NCI-H187 treated with DMSO at 0.1 percent for 48 hours (cell line): ENCODE measurements at regions not wholly inside any gene's neighbourhood (a gene's known extent, or its start where the extent isn't known, plus 50 kb on each side); places are given as distances from the start of the nearest gene placed in this dataset.
A peak's percentile ranks its signal among the peaks of the same experiment; 100 is the strongest.

Experiments used
- DNase-seq: peaks from one replicate; lab custom pipeline; 2025; lab: John Stamatoyannopoulos, UW

DNA sequence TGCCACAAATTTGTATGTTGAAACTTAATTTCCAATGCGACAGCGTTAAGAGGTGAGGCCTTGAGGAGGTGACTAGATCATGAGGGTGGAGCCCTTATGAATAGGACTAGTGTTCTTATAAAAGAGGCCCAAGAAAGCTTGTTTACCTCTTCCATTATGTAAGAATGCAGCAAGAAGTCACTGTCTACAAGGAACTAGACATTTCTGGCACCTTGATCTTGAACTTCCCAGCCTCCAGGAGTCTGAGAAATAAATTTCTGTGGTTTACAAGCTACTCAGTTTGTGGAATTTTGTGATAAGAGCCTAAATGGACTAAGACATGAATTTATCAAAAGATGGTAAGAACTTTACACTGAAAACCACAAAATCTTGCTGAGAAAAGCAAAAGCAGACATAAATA, 173.6 kb upstream of the SGK1 start:
- DNase-seq: no peak

DNA sequence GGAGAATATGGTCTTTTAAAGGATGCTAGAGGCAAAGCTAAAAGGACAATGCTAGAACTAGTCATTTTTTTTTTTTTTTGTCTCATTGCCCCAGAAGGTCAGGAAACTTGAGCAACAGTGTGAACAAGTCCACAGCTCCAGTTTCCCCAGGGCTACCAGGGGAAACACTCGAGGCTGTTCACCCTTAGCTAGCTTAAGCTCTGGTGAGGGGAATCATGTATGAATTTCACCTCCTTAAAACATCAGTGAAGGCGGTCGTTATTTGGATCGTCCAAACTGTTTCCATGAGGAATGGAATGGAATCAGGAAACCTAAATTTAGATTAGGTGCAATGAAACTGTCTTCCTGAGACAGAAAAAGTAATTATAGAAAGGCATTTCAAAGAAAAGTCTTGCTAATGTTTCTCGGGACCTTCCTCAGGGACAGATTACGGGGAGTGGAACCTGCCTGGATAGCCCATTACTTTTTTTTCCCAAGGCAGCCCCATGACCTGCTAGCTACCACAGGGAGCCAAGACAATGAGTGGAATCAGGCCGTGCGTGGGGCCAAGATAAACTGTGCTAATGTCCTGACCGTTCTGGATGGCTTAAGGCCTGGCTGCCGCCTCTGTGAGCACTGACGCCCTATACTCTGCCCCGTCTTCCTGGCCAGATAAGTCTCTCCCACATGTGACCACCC, 164.8 kb upstream of the SGK1 start:
- DNase-seq: no peak

DNA sequence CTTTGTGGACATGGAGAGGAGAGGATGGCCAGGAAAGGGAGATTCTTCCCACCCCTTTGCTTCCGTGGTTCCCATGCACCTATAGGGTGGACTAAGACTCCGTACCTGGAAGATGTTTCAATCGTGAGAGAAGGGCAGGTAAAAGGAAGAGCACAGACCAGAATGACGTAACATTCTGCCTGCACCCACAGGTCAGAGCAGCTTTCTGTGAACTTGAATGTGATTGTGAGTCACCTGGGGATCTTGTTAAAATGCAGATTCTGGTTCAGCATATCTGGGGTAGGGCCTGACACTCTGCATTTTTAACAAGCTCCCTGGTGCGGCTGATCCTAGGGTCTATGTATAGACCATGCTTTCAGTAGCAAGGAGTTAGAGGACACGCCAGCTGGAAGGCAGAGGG, 164.1 kb upstream of the SGK1 start:
- DNase-seq: no peak

DNA sequence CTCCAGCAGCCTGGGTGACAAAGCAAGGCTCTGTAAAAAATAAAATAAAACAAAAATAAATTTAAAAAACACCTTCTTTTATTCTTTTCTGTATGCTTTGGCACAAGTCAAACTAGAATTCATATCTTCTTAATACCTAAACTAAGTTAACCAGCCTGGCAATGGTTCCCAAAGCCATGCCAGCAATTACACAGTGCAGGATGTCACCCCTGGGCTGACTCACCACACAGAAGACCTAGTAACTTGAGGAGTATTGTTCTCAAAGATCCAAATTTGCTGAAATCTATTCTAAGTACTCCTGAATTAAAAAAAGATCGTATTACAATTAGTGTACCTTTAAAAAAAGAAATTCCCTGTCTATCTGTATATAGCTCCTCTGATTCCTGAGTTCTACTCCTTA, 162.7 kb upstream of the SGK1 start:
- DNase-seq: no peak

DNA sequence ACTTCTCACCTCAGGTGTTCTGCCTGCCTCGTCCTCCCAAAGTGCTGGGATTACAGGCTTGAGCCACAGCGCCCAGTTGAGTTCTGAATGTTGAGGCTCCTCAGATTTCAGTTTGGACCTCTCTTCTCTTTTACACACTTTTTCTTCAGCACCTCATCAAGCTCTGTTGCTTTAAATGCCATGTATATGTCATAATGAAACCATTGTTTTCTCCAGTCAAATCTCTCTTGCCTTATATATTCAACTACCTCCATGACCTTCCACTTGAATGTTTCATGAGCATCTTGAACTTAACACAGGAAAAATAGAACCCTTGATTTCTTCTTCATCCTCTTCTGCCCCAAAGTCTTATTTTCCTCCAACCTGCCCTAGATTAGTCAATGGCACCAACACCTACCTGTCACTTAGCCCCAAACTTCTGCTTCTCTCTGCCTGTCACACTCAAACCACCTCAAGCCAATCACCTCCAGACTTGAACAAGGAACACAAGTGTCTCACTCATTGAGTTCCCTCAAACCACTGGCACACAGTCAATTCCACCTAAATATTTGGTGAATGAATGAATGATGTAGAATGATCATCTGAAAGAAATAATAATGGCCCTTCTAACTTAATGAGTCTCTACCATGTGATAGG, 161.0 kb upstream of the SGK1 start:
- no peak for DNase-seq

DNA sequence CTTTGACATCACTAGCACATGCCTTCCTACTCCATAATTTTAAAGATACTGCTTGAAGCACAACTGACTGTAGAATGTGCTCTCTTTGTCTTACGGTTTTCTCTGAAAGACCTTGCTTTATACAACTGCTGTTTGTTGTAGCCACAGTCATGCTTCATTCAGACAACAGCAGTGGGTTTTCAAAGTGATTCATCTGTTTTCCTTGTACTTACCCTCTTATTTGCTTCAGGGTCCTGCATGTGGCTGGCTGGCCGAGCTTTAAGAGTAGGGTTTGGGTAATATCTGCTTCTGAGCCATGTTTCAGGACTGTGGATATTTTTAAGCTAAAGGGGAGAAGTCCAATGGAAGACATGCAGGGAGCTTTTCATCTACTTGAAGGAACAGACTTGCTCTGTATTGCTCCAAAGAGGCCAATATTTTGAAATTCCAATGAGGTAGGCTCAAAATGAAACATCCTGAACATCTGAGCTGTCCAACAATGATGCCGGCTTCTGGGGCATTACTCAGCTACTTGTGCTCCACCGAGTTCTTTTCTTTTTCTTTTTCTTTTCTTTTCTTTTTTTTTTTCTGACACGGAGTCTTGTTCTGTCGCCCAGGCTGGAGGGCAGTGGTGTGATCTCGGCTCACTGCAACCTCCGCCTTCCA, 160.2 kb upstream of the SGK1 start:
- DNase-seq: no peak

DNA sequence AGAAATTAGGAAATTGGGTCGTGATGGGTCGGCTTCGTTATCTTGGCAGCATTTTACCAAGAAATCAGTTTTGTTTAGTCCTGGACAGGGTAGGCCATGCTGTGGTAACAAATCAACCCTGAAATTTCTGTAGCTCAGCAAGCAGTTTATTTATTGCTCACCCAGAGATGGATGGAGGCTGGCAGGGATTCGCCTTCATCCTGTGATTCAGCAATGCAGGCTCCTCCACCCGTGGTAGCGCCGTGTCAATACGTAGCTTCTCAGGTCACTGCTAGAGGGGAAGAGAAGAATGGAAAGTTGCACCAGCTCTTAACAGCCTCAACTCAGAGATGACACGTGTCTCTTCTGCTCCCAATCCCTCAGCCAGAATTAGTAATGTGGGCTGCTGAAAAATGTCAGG, 157.0 kb upstream of the SGK1 start:
- no peak for DNase-seq

DNA sequence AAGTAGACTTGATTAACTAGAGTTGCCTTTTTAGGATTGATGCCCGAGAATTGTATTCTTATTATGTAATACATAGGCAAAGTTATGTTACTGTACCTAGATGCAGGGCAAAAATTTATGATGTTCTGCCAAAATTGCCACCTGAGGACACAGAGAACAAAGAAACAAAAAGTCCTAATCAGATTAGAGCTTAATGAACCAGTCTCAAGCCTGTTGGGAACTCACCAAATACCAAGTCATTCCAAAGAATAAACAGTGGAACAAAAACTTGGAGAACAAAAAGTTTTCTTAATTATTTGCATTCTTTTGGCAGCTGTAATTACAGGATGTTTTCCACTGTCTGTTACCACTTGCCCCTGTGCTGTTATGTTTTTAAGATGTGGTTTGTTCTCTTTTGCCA, 154.7 kb upstream of the SGK1 start:
- DNase-seq: no peak

DNA sequence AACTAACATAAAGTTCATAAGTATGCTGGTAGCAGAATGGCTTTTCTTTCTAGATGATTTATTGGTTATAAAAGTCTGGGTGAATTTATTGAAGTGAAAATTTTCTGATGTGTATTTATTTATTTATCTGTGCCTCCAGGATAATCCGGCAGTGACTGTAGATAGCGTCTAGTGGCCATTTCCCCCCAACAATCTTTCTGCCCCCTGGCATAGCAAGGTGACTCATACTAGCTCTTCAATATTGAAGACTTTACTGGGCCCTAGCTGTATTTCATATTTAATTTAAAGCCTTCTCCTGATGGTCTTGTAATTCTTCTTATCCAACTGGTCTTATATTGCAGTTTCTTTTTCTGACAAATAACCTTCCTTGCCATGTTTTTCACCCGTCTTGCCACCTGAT, 154.1 kb upstream of the SGK1 start:
- DNase-seq: no peak

DNA sequence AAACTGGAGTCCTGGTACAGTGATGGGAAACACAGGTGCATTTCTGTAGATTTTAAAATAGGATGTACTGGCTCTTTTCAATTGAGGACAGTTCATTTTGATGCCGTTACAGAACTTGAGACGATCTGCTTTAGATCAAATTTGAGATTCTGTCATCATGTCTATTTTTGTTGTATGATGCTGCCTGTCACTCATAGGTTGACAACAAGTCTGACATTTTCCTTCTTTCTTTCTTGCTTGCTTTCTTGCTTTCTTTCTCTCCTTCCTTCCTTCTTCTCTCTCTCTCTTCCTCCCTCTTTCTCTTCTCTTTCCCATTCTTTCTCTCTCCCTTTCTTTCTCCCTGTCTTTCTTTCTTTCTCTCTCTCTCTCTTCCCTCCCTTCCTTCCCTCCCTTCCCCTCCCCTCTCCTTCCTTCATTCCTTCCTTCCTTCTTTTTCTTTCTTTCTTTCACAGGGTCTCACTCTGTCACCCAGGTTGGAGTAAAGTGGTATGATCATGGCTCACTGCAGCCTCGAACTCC, 152.6 kb upstream of the SGK1 start:
- no peak for DNase-seq

DNA sequence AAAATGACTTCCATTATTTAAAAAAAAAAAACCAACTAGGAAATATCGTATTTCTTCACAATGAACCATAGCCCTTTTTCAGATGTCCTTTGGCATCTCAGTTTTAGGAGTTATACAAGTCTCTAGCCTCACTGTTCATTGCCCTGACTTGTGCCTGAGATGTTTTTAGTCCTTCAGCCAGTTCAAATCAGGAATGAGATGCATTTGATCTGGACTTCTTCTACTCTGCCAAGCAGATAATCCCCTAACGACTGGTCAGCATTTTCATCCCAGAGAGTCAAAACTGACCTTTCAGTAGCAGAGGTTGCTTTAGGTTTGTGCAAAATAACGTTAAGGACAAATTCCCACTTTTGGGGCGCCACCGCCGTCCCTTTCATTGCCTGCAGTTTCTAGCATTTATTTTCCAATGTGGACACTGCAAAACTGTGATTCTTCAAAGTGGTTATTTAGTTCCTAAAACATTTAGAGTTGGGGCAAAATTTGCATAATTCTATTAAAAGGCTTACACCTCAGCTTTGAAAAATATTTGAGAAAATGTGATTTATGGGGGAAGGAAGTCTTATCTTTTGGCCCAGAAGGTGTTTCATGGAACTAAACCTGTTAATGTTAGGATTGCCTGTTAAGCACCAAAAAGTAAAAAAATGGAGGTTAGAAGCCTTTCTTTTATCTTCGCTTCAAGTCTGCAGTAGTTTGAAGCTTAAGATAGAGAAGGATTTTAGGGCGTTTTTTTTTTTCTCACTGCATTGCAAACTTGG, 152.0 kb upstream of the SGK1 start:
- DNase-seq: no peak

DNA sequence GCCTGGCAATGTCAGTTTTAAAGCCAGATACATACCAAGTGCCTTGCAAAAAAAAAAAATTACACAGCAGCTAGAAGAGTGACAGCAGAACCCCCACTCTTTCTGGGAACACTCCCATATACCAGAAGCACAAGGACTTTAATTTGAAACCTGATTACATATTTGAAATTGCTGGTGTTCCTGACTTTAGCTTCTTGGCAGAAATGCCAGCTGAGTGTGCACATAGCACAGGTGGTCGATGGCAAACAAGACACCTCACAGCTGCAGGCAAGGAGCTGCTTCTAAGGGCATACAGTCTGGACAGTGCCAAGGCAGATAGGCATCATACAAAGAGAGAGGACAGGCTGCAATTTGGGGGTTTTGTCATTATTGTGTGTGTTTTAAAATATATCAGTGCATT, 150.7 kb upstream of the SGK1 start:
- no peak for DNase-seq

DNA sequence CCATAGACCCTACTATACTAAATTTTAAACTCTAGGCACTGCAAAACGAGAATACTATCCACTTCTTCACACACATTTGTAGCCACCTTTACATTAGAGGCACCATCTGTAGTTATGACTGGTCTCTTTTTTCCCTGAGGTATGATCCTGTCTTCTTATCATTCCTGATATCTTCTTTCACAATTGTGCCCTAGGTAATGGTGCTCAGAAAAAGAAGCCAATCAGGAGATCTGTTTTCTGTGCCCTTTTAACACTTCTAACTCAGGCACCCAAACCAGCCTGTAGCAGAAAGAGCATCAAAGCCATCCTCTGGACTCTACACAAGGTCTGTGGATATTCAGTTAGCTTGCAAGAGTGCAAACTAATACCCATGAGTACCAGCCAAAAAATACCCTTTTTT, 149.7 kb upstream of the SGK1 start:
- no peak for DNase-seq

DNA sequence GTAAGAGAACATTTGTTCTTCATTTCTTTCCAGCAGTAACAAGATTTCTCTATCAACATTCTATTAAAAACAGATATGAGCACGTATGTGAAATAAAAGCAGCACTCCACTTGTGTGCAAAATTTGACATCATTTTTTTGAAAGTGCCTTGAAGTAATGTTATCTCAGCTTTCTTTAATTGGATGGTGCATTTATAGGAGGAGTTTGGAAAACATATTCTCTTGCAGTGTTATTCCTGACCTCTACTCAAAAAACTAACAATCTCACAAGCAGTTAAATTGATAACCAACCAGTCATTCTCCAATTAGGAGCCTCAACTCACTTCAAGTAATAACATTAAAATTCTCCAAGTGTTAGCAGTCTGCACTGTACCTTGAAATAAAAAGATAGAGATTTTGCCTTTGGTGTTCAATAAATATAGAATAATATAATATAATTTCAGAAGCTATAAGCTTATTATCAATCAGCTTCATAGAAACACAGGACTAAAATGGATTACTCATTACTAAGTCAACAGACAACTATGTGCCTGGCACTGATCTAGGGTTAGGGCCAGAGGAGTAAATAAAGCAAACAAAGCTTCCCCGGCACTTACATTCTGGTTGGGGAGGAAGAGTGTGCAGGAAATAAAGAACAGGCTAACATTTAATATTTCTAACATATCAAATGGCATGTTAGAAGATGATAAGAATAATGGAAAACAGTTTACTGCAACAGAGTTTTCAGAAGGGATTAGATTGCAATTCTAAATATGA, 149.0 kb upstream of the SGK1 start:
- DNase-seq: no peak

DNA sequence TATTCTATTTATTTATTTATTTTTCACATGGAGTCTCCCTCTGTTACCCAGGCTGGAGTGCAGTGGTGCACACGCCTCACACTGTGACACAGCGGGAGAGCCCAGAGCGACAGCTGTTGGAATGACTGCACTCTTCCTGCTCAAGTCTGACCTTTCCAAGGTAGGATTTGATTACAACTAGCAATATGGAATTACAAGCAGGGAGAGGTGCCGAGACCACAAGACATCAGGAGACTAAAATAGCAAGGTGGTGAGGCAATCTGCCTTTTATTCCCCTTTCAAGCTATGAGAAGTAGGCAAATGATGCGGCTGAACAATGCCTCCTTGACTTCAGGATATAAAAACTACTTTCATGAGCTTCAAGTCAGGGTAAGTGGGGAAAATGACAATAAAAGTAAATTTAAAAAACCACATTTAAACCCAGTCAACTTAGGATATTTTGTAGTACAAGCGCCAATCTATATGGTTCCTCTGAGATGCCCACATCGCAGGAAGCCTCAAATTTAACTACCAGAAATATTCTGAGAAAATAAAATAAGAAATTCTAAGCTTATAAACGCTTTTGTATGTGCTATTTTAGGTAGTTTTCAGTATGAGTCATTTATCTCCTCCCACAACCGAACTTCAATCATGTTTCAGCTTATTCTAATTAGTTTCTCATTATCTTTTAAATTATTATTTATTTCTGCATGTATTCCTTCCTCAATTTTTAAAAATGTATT, 146.9 kb upstream of the SGK1 start:
- peak; percentile 4 for DNase-seq

DNA sequence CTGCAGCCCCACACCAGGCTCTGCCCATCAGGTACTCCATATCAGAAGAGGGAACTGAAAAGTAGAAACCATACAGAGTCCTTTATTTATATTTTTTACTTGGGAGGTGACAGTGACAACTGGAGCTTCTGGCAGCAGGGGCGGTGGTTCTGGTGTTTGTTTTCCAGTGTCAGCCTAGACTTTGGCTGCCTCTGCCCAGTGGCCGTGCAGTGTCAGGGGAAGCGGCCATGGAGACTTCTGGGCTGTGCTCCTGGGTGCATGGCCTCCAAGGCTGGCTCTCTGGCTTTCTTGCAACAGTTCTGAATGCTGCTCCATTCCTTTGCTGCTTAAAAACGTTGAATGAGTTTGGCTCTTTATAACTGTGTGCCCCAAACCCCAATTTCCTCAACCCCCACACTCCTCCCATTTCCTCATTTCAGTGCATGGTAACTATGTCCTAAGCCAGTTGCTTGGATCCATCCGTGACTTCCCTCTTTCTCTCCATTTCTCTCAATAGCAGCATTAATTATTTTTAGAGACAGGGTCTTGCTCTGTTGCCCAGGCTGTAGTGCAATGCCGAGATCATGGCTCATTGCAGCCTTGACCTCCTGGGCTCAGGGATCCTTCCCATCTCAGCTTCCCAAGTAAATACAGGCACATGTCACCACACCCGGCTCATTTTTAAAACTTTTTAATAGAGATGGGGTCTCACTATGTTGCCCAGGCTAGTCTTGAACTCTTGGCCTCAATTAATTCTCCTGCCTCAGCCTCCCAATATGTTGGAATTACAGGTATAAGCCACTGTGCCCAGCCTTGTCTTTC, 141.1 kb upstream of the SGK1 start:
- DNase-seq: no peak

DNA sequence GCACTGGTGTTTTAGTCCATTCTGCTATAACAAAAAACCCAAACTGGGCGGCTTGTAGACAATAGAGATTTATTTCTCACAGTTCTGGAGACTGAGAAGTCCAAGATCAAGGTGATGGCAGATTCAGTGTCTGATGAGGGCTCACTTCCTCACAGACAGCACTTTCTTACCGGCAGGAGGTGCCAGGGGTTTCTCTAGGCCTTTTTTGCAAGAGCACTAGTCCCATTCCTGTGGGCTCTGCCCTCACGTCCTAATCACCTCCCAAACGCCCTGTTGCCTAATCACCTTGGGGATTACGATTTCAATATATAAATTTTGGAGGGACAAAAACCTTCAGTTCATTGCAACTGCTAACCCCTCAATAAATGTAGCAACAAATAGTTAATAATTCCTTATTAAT, 140.0 kb upstream of the SGK1 start:
- DNase-seq: no peak

DNA sequence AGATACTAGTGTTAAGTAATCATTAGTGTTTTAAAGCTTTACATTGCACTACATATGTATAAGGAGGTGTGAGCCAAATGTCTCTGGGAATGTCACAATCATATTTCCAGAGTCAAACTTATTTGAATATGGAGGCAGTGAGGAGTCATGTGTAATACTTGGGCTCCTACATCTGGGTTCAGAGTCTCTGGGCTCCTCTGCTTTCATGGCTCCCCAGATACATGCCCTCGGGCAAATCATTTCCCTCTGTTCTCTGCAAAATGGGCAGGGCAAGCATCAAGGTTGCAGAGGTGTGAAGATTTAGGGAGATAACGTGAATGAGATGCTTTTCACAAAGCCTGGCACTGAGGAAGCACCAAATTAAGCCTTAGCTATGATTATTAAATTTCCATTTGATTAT, 138.3 kb upstream of the SGK1 start:
- DNase-seq: no peak

DNA sequence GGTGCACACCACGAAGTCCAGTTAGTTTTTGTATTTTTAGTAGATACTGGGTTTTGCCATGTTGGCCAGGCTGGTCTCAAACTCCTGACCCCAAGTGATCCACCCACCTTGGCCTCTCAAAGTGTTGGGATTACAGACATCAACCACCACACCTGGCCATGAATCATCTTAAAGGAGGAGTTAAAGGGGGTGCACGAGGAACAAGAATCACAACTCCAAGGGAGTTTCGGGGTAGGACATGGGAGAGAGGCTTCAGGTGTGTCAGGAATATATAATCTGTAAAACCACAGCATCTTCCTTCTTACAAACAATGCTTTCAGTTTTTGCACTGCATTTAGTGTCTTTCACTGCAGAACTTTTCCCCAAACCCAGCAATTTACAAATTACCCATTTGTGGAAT, 137.4 kb upstream of the SGK1 start:
- DNase-seq: no peak

DNA sequence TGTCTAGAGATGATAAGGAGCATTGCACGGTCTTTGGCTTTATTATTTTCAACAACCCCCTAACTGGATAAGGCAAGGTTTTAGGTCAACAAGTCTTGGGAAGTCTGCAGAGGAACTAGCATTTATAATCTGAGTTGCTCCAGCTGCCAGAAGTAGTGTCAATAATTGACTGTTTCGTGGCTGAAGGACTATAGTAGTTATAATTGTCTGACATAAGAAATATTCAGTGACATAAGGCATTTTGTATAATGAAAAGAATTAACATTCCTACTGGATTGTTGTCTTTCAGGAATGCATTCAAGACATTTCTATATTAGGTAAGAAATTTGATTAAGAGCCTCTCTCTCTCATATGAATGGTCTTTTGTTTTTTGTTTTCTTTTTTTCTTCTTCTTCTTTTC, 136.9 kb upstream of the SGK1 start:
- DNase-seq: no peak
